ENCODE measurements at regions not wholly inside any gene's neighbourhood (a gene's known extent, or its start where the extent isn't known, plus 50 kb on each side); places are given as distances from the start of the nearest gene placed in this dataset.

DNA sequence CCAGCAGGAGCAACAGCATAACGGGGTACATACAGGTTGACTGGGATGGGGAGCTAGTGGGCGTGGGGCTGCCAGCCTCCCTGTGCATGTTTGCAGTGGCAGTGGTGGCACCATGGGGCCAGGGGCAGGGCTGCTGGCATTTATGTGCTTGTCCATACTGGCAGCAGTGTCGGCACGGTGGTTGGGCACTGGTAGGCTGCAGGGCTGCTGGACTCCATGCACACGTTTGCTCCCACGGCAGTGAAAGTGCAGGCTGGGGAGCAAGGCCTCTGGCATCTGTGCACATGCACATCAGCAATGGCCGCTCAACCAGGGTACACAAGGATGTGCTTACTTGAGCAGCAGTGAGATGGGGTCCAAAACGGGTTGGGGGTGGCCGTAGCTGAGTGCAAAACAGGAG is 159.5 kb upstream of the KHDRBS2 start:
- no peak overlapping the region for H3K4me3 ChIP-seq (ENCODE audit: low read depth, low read length)
- POLR2A ChIA-PET: no interaction called here
- TF ChIP-seq CTCF (IDR thresholded peaks at IDR 0.05; ENCODE audit: insufficient read depth, low read length, missing control alignments): no peak
- CTCF ChIA-PET: no interaction called here
- no peak for DNase-seq (ENCODE audit: low read depth, low spot score)

GRCh38 chr6:62441182-62441581 is 155.2 kb upstream of the KHDRBS2 start:
- TF ChIP-seq CTCF (IDR thresholded peaks at IDR 0.05; ENCODE audit: insufficient read depth, low read length, missing control alignments): no peak
- no peak for DNase-seq (ENCODE audit: low read depth, low spot score)
- POLR2A ChIA-PET: no interaction called here
- CTCF ChIA-PET: no interaction called here
- no peak overlapping the region for H3K4me3 ChIP-seq (ENCODE audit: low read depth, low read length)

GRCh38 chr6:62429781-62430180 is 143.8 kb upstream of the KHDRBS2 start:
- ChIA-PET CTCF (no interaction called here), POLR2A (no interaction called here)
- H3K4me3 ChIP-seq (ENCODE audit: low read depth, low read length): no peak overlapping the region
- DNase-seq (ENCODE audit: low read depth, low spot score): no peak
- no peak for TF ChIP-seq CTCF (IDR thresholded peaks at IDR 0.05; ENCODE audit: insufficient read depth, low read length, missing control alignments)

DNA sequence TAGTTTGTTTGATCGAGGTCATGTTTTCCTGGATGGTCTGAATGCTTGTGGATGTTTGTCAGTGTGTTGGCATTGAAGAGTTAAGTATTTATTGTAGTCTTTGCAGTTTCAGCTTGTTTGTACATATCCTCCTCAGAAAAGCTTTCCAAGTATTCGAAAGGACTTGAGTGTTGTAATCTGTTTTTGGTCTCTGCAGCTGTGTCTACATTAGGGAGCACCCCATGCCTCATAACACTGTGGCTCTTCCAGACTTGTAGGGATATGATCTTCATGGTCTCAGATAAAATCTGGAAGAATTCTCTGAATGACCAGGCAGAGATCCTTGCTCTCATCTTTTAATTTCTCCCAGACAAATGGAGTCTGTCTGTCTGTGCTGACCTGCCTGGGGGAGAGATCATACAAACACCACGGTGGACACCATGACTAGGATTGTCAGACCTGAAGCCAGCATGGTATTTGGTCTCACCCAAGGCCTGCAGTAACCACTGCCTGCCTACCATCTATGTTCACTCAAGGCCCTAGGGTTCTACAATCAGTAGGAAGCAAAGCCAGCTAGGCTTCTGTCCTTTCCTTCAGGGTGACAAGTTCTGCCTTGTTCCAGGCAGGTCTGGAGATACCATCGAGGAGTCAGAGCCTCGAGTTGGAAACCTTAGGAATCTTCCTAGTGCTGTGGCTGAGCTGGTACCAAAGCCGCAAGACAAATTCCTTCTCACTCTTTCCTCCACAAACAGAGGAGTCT is 114.7 kb upstream of the KHDRBS2 start:
- no peak for DNase-seq (ENCODE audit: low read depth, low spot score)
- no peak overlapping the region for H3K4me3 ChIP-seq (ENCODE audit: low read depth, low read length)
- TF ChIP-seq CTCF (IDR thresholded peaks at IDR 0.05; ENCODE audit: insufficient read depth, low read length, missing control alignments): no peak
- ChIA-PET CTCF (no interaction called here), POLR2A (no interaction called here)

- POLR2A ChIA-PET: no interaction called here
- H3K4me3 ChIP-seq (ENCODE audit: low read depth, low read length): no peak overlapping the region
- TF ChIP-seq CTCF (IDR thresholded peaks at IDR 0.05; ENCODE audit: insufficient read depth, low read length, missing control alignments): no peak
- CTCF ChIA-PET: no interaction called here
- no peak for DNase-seq (ENCODE audit: low read depth, low spot score)
Observed at GRCh38 chr6:62393608-62394007, 107.6 kb upstream of the KHDRBS2 start.

DNA sequence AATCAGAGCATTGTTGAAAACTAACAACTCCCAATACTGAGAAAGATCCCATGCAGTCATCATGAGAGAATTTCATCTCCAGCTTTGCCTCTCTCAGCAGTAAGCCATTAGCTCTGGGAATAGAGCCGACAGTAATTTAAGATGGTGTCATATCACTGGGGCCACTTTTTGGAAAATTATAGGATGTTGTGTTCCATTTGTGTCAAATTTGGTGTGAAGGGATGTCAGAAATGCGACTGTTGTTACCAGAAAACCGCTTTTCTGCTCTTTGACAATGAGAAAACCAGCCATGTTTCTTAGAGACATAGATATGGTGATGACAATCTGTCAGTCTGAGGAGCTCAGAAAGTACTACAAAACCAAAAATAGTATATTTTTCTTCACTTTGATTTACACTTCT is 106.3 kb upstream of the KHDRBS2 start:
- ChIA-PET CTCF (no interaction called here), POLR2A (no interaction called here)
- TF ChIP-seq CTCF (IDR thresholded peaks at IDR 0.05; ENCODE audit: insufficient read depth, low read length, missing control alignments): no peak
- no peak overlapping the region for H3K4me3 ChIP-seq (ENCODE audit: low read depth, low read length)
- DNase-seq (ENCODE audit: low read depth, low spot score): no peak
